Activated CD4-positive, alpha-beta T cell treated with anti-CD3 and anti-CD28 coated beads, Interleukin-2, amount 10 ng/mL, durations not matched to agents 7 days and 5 days (primary cell): ENCODE measurements at regions not wholly inside any gene's neighbourhood (a gene's known extent, or its start where the extent isn't known, plus 50 kb on each side); places are given as distances from the start of the nearest gene placed in this dataset.

Source experiments
- CTCF ChIA-PET: fragments of 350-600 bp; sonication (Branson Sonifier 250); formaldehyde crosslinking; loops from one replicate; lab custom pipeline; 2021; ENCODE audit warnings: antibody characterized with exemption; lab: Charles Lee
- POLR2A ChIA-PET: fragments of 350-600 bp; sonication (Branson Sonifier 250); formaldehyde crosslinking; loops from one replicate; lab custom pipeline; 2021; ENCODE audit warnings: antibody characterized with exemption; lab: Charles Lee
- DNase-seq: peaks from one replicate; pipeline ENCODE4 v3.0.0-alpha.2; 2020
- H3K27ac Mint-ChIP-seq: one replicate; pipeline ENCODE4 v1.8.0; 2021; ENCODE audit warnings: mild to moderate bottlenecking, moderate library complexity, mixed read lengths
- H3K27me3 Mint-ChIP-seq: one replicate; pipeline ENCODE4 v1.8.0; 2021; ENCODE audit warnings: mixed read lengths
- H3K36me3 Mint-ChIP-seq: one replicate; pipeline ENCODE4 v1.8.0; 2021; ENCODE audit warnings: low read depth, mixed read lengths
- H3K4me1 Mint-ChIP-seq: one replicate; pipeline ENCODE4 v1.8.0; 2021; ENCODE audit warnings: mixed read lengths
- H3K4me3 Mint-ChIP-seq: one replicate; pipeline ENCODE4 v1.8.0; 2021; ENCODE audit warnings: mild to moderate bottlenecking, moderate library complexity, mixed read lengths
- H3K9me3 Mint-ChIP-seq: one replicate; pipeline ENCODE4 v1.8.0; 2021; ENCODE audit warnings: mixed read lengths

DNA sequence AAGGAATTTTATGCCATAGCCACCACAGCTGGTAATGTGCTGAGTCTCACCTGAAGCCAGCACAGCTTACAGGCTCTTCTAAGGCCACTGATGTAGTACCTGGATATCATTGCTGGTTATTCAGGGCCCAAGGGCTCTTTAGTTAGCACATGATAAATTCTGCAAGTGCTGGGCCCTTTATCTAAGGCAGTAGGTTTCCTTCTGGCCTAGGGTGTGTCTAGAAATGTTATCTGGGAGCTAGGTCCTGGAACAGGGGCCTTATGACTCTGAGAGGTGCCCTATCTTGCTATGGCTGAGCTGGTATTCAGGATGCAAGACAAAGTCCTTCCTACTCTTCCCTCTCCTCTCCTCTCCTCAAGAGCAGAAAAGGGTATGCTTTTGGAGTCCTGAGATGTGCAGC is 1424.5 kb upstream of the NUDT12 start:
- H3K4me3 Mint-ChIP-seq: no peak overlapping the region
- ChIA-PET POLR2A (no interaction called here), CTCF (no interaction called here)
- no peaks in the 10 kb centered on the region for H3K27me3 Mint-ChIP-seq
- no peak for DNase-seq
- no peaks in the 10 kb centered on the region for H3K4me1 Mint-ChIP-seq
- H3K27ac Mint-ChIP-seq: no peak overlapping the region
- peaks cover 12% of the 10 kb centered on the region for H3K9me3 Mint-ChIP-seq
- H3K36me3 Mint-ChIP-seq: no peaks in the 10 kb centered on the region

GRCh38 chr5:104977529-104977928 is 1414.9 kb upstream of the NUDT12 start:
- H3K27me3 Mint-ChIP-seq: no peaks in the 10 kb centered on the region
- no peak for DNase-seq
- H3K4me1 Mint-ChIP-seq: no peaks in the 10 kb centered on the region
- no peaks in the 10 kb centered on the region for H3K36me3 Mint-ChIP-seq
- H3K9me3 Mint-ChIP-seq: peaks cover 12% of the 10 kb centered on the region
- H3K4me3 Mint-ChIP-seq: no peak overlapping the region
- no peak overlapping the region for H3K27ac Mint-ChIP-seq
- ChIA-PET CTCF (no interaction called here), POLR2A (no interaction called here)

DNA sequence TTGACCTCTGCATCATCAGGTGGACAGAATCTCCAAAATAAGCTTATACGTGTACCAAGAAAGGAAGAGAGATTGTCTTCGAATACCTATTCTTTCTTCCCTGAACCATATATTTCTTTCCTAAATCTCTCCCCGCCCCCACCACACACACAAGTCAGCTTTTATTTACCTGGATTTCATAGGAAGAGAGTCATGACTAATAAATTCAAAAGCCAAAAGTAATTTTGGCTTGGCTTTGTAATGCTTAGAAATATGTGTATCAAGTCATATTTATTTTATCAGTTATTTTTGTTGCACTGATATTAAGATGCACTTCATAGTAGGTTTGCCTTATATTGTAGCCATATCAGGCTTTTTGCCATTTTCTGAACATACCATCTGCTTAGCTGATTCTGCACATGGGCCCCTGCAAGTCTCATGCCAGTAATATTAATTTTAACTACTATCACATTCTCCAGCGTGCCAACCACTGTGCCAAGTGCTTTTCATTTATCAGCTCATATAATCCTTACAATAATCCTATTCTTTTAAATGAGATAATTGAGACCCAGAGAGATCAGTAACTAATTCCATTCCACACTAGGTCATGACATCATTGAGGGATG is 1405.3 kb upstream of the NUDT12 start:
- no peaks in the 10 kb centered on the region for H3K27me3 Mint-ChIP-seq
- H3K9me3 Mint-ChIP-seq: no peaks in the 10 kb centered on the region
- no peak overlapping the region for H3K27ac Mint-ChIP-seq
- ChIA-PET CTCF (no interaction called here), POLR2A (no interaction called here)
- DNase-seq: no peak
- no peak overlapping the region for H3K4me3 Mint-ChIP-seq
- no peaks in the 10 kb centered on the region for H3K4me1 Mint-ChIP-seq
- no peaks in the 10 kb centered on the region for H3K36me3 Mint-ChIP-seq

DNA sequence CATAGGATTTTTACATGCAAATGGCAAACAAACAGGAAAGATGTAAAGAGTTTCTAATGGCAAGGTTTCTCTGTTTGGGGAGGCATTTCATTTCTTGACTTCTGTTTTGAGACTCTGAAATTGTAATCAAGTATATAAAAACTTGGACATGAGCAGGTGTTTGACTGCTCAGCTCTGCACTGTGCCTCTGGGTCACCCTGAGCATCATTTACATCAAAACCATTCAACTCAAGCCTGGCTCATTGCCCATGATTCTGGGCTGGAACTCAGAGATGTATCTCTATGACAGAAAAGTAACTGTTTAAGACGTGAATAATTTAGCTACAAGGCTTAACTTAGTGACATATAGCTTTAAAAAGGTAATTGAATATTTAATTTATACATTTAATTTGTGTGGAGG is 1402.4 kb upstream of the NUDT12 start:
- Mint-ChIP-seq H3K4me1 (no peaks in the 10 kb centered on the region), H3K36me3 (no peaks in the 10 kb centered on the region), H3K9me3 (no peaks in the 10 kb centered on the region), H3K27me3 (no peaks in the 10 kb centered on the region), H3K4me3 (no peak overlapping the region), H3K27ac (no peak overlapping the region)
- CTCF ChIA-PET: no interaction called here
- POLR2A ChIA-PET: no interaction called here
- no peak for DNase-seq

DNA sequence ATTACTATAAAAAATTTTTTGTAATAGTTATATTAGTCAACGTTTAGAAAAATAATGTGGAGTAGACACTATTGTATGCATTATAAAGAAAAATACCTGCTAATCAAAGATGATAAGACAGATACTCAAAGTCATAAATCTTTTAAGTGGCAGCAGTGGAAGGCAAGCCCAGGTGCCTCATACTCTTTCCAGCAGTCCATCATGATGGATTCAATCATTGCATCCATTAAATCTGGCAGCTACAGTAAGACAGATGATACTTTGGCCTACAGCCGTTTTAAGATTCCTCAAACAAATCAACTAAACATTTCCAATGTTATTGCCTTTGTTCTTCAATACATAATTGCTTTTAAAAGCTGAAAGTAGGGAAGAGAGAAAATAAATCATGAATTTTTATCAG is 1392.9 kb upstream of the NUDT12 start:
- no peak for DNase-seq
- ChIA-PET CTCF (no interaction called here), POLR2A (no interaction called here)
- H3K36me3 Mint-ChIP-seq: no peaks in the 10 kb centered on the region
- no peaks in the 10 kb centered on the region for H3K4me1 Mint-ChIP-seq
- H3K27me3 Mint-ChIP-seq: no peaks in the 10 kb centered on the region
- H3K4me3 Mint-ChIP-seq: no peak overlapping the region
- H3K9me3 Mint-ChIP-seq: peaks cover 3% of the 10 kb centered on the region
- H3K27ac Mint-ChIP-seq: no peak overlapping the region

DNA sequence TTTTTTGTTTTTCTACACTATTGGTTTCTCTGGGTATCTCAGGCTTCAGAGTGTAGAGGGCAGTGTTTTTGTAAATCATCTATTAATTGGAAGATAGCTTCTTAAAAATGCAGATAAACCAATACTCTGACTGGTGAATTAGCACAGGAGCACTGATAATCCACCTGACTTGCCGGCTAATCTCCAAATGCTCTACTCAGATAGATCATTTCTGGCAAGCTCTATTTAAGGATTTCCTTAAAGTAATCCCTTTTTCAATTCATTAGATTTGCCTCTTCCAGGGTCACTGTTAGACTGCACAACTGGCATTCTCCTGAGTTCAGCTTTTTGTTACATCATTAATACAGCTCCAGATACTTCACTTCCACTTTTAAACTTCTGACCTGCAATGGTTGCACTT is 1390.3 kb upstream of the NUDT12 start:
- DNase-seq: no peak
- no peaks in the 10 kb centered on the region for H3K36me3 Mint-ChIP-seq
- ChIA-PET POLR2A (no interaction called here), CTCF (no interaction called here)
- H3K4me3 Mint-ChIP-seq: no peak overlapping the region
- no peaks in the 10 kb centered on the region for H3K4me1 Mint-ChIP-seq
- H3K27ac Mint-ChIP-seq: no peak overlapping the region
- H3K27me3 Mint-ChIP-seq: no peaks in the 10 kb centered on the region
- H3K9me3 Mint-ChIP-seq: peaks cover 3% of the 10 kb centered on the region

DNA sequence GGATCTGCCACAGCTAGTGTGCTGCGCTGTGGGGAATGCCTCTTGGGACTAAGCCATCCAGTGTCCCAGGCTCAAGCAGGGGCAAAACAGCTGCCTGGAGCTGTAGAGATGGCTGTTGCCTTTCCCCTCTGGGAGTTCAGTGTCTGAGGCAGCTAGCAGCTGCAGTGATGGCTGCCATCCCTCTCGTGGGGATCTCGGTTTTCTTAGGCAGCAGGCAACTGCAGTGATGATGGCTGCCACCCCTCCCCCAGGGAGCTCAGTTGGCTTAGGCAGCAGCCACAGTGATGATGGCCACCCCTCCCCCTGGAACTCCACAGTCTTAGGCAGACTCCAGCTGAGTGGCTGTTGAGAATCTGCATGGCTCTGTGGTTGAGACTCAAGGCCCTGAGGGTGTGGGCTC is 1389.2 kb upstream of the NUDT12 start:
- Mint-ChIP-seq H3K36me3 (no peaks in the 10 kb centered on the region), H3K27ac (no peak overlapping the region), H3K9me3 (peaks cover 3% of the 10 kb centered on the region), H3K27me3 (no peaks in the 10 kb centered on the region), H3K4me3 (no peak overlapping the region), H3K4me1 (no peaks in the 10 kb centered on the region)
- ChIA-PET CTCF (no interaction called here), POLR2A (no interaction called here)
- no peak for DNase-seq

DNA sequence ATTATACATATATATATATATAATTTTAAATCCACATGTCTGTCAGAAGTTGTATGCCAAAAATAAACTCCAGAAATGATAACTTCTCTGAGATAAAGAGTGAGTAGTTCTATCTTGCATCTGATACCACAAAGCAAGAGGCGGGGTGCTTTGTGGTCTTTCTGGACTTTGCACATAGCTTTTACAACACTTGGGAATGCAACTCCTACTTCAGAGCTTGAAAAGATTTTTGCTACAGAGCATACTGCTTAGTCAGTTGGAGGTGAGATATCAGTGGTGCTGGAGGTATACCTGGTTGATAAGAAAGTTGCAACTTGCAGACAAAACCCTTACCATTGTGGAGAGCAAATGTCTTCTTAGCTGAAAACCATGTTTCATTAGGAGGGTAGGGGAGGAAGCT is 1384.5 kb upstream of the NUDT12 start:
- H3K27me3 Mint-ChIP-seq: no peaks in the 10 kb centered on the region
- peaks cover 2% of the 10 kb centered on the region for H3K9me3 Mint-ChIP-seq
- H3K4me3 Mint-ChIP-seq: no peak overlapping the region
- H3K4me1 Mint-ChIP-seq: no peaks in the 10 kb centered on the region
- CTCF ChIA-PET: no interaction called here
- no peak overlapping the region for H3K27ac Mint-ChIP-seq
- POLR2A ChIA-PET: no interaction called here
- H3K36me3 Mint-ChIP-seq: no peaks in the 10 kb centered on the region
- no peak for DNase-seq

DNA sequence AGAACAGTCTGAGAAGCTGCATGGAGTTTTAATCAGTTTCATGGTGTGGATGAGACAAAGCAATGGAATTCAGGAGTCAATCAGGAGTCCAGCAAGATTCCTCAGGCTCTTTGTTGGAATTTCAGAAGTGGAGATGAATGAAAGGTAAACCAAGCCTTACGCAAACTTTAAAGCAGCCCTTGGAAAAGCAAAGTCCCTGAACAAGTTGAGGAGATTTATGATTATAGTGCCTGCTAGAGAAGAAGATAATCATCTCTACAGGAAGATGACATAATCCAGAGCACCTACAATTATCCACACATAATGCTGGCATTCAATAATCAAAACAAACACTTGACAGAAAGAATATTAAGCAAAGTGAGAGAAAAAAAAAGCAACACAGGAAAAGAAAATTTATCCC is 1380.1 kb upstream of the NUDT12 start:
- Mint-ChIP-seq H3K27me3 (no peaks in the 10 kb centered on the region), H3K27ac (no peak overlapping the region), H3K36me3 (no peaks in the 10 kb centered on the region), H3K4me3 (no peak overlapping the region), H3K9me3 (peaks cover 2% of the 10 kb centered on the region), H3K4me1 (no peaks in the 10 kb centered on the region)
- DNase-seq: no peak
- POLR2A ChIA-PET: no interaction called here
- CTCF ChIA-PET: no interaction called here

DNA sequence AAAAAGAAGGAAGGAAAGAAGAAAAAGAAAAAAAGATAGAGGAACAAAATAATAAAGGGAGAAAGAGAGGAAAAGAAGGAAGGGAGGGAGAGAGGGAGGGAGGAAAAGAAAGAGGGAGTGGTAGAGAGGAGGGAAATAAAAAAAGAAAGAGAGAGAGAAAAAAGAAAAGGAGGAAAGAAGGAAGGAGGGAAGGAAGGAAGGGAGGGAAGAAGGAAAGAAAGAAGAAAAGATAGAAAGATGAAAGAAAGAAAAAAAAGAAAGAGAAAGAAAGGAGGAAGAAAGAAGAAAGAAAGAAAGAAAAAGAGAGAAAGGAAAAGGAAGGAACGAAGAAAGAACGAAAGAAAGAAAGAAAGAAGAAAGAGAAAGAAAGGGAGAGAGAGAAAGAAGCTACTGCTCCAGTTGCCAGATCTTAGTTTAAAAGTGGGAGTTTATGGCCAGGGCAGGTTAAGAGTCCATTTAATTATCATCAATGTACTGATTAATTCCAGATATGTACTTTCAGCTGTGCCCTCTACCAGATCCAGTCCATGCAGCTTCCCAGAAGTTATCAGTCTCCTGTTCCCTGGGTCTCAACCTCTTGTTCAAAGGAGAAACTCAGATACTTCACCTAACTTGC is 1378.5 kb upstream of the NUDT12 start:
- H3K27me3 Mint-ChIP-seq: no peaks in the 10 kb centered on the region
- H3K36me3 Mint-ChIP-seq: no peaks in the 10 kb centered on the region
- no peaks in the 10 kb centered on the region for H3K4me1 Mint-ChIP-seq
- H3K9me3 Mint-ChIP-seq: no peaks in the 10 kb centered on the region
- DNase-seq: no peak
- no peak overlapping the region for H3K4me3 Mint-ChIP-seq
- CTCF ChIA-PET: interaction anchor here (0.6 kb wide), 1 partner anchor 47 kb away, joined by 3 read pairs; no protein-coding TSS in a partner anchor
- POLR2A ChIA-PET: no interaction called here
- no peak overlapping the region for H3K27ac Mint-ChIP-seq

DNA sequence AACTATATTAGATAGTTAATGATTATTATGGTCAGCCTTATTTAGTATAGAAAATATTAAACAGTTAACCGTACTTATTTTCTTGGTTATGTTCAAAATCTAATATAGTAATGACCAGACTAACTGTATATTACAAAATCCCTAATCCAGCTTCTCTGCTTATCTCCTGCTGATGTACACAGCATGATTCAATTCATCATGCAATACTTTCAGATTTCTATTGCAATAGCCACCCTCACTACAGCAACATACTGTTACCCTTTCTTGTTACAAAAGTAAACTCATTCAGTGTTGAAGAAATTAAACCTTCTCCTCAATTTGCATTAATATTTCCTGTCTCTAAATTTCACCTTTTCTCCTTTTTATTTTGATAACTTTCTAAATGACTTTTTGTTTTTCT is 1375.0 kb upstream of the NUDT12 start:
- no peaks in the 10 kb centered on the region for H3K36me3 Mint-ChIP-seq
- H3K9me3 Mint-ChIP-seq: peaks cover 2% of the 10 kb centered on the region
- no peak overlapping the region for H3K27ac Mint-ChIP-seq
- no peak overlapping the region for H3K4me3 Mint-ChIP-seq
- ChIA-PET CTCF (no interaction called here), POLR2A (interaction anchor here (0.5 kb wide), 1 partner anchor 40 kb away, joined by 3 read pairs; no protein-coding TSS in a partner anchor)
- H3K27me3 Mint-ChIP-seq: no peaks in the 10 kb centered on the region
- no peak for DNase-seq
- no peaks in the 10 kb centered on the region for H3K4me1 Mint-ChIP-seq

GRCh38 chr5:104932431-104932830 is 1369.8 kb upstream of the NUDT12 start:
- no peaks in the 10 kb centered on the region for H3K36me3 Mint-ChIP-seq
- CTCF ChIA-PET: no interaction called here

GRCh38 chr5:104928906-104929520 is 1366.4 kb upstream of the NUDT12 start:
- Mint-ChIP-seq H3K27ac (no peak overlapping the region), H3K4me1 (no peaks in the 10 kb centered on the region), H3K36me3 (no peaks in the 10 kb centered on the region), H3K4me3 (no peak overlapping the region), H3K27me3 (no peaks in the 10 kb centered on the region), H3K9me3 (peaks cover 6% of the 10 kb centered on the region)
- ChIA-PET CTCF (no interaction called here), POLR2A (no interaction called here)
- DNase-seq: no peak

More at GRCh38 chr5:104932431-104932830, 1369.8 kb upstream of the NUDT12 start:
- DNase-seq: no peak
- H3K27me3 Mint-ChIP-seq: no peaks in the 10 kb centered on the region
- POLR2A ChIA-PET: no interaction called here
- H3K9me3 Mint-ChIP-seq: peaks cover 4% of the 10 kb centered on the region
- no peak overlapping the region for H3K4me3 Mint-ChIP-seq
- no peaks in the 10 kb centered on the region for H3K4me1 Mint-ChIP-seq
- no peak overlapping the region for H3K27ac Mint-ChIP-seq
